MCF 10A (cell line): ENCODE measurements at regions not wholly inside any gene's neighbourhood (a gene's known extent, or its start where the extent isn't known, plus 50 kb on each side); places are given as distances from the start of the nearest gene placed in this dataset.

ENCODE experiments used
- BruUV-seq: library from RNA; stranded (reverse); fragments of 400-500 nt; replicated peaks from 2 replicates; lab custom pipeline; 2021; lab: Mats Ljungman, UMichigan
- CTCF ChIA-PET: fragments of 300-600 bp; sonication (Branson Sonifier 250); formaldehyde crosslinking; extraction: SDS; loops from one replicate; lab custom pipeline; 2021; ENCODE audit warnings: antibody characterized with exemption, inconsistent platforms; lab: Yijun Ruan, JAX
- POLR2A ChIA-PET: fragments of 300-600, 350-650 bp; sonication (Branson Sonifier 250); formaldehyde crosslinking; extraction: SDS; loops from one replicate; lab custom pipeline; 2020; ENCODE audit warnings: antibody characterized with exemption, inconsistent platforms; lab: Yijun Ruan, JAX
- DNase-seq: peaks from one replicate; pipeline ENCODE4 v3.0.0-alpha.2; 2018; ENCODE audit not compliant: unreplicated experiment
- H3K27ac Mint-ChIP-seq: one replicate; pipeline ENCODE4 v1.8.0; 2022; ENCODE audit warnings: mild to moderate bottlenecking, low read depth, mixed read lengths; ENCODE audit not compliant: unreplicated experiment
- H3K27me3 Mint-ChIP-seq: one replicate; pipeline ENCODE4 v1.8.0; 2022; ENCODE audit warnings: mixed read lengths; ENCODE audit not compliant: insufficient read depth, unreplicated experiment
- H3K36me3 Mint-ChIP-seq: one replicate; pipeline ENCODE4 v1.8.0; 2022; ENCODE audit warnings: mild to moderate bottlenecking, moderate library complexity, mixed read lengths; ENCODE audit not compliant: insufficient read depth, unreplicated experiment
- H3K4me1 Mint-ChIP-seq: one replicate; pipeline ENCODE4 v1.8.0; 2022; ENCODE audit warnings: mixed read lengths; ENCODE audit not compliant: insufficient read depth, unreplicated experiment
- H3K4me3 Mint-ChIP-seq: one replicate; pipeline ENCODE4 v1.8.0; 2022; ENCODE audit warnings: mild to moderate bottlenecking, moderate library complexity, mixed read lengths; ENCODE audit not compliant: unreplicated experiment
- H3K9me3 Mint-ChIP-seq: one replicate; pipeline ENCODE4 v1.8.0; 2022; ENCODE audit warnings: mixed read lengths; ENCODE audit not compliant: unreplicated experiment
- intact Hi-C: fragments of 100-400 bp; cut with micrococcal nuclease; formaldehyde crosslinking; loops from 2 replicates; pipeline ENCODE4 v1.14.1; 2022
- TF ChIP-seq, protein P1 (sequence below): fragments of 200-600 bp; IDR thresholded peaks from one replicate; pipeline ENCODE4 v1.8.0; 2022; ENCODE audit warnings: antibody characterized with exemption, mild to moderate bottlenecking; ENCODE audit not compliant: unreplicated experiment

- BruUV-seq: no TSS peak
- Mint-ChIP-seq H3K27me3 (peaks cover 15% of the 10 kb centered on the region), H3K4me3 (no peak overlapping the region), H3K4me1 (no peaks in the 10 kb centered on the region), H3K27ac (no peak overlapping the region), H3K9me3 (no peaks in the 10 kb centered on the region), H3K36me3 (no peaks in the 10 kb centered on the region)
- POLR2A ChIA-PET: no interaction called here
- TF ChIP-seq, protein P1, sequence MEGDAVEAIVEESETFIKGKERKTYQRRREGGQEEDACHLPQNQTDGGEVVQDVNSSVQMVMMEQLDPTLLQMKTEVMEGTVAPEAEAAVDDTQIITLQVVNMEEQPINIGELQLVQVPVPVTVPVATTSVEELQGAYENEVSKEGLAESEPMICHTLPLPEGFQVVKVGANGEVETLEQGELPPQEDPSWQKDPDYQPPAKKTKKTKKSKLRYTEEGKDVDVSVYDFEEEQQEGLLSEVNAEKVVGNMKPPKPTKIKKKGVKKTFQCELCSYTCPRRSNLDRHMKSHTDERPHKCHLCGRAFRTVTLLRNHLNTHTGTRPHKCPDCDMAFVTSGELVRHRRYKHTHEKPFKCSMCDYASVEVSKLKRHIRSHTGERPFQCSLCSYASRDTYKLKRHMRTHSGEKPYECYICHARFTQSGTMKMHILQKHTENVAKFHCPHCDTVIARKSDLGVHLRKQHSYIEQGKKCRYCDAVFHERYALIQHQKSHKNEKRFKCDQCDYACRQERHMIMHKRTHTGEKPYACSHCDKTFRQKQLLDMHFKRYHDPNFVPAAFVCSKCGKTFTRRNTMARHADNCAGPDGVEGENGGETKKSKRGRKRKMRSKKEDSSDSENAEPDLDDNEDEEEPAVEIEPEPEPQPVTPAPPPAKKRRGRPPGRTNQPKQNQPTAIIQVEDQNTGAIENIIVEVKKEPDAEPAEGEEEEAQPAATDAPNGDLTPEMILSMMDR: no peak
- intact Hi-C loops: no loop called here
- CTCF ChIA-PET: interaction anchor here (0.6 kb wide), 1 partner anchor 569 kb away, joined by 3 read pairs; no protein-coding TSS in a partner anchor
- DNase-seq: no peak
Measured at GRCh38 chr16:79412783-79413225, 187.7 kb downstream of the MAF start.

DNA sequence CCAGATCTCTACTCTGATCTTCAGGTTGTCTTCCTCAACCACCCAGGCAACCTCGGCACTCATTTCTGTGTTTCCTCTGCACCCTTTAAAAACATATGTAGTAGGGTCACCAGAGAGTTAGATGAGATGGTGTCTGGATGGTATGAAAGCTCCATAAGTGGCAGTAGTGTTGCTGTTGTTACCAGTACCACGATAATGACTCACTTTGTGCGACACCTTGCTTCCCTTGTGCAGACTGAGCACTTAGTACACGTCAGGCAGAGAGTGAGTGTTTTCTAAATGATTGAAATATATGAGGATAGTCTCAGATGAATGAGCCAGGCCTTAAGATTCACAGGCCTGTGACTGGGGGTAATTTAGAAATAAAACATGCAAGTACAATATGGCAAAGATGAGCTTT lies 188.7 kb downstream of the MAF start:
- no TSS peak for BruUV-seq
- H3K27me3 Mint-ChIP-seq: peaks cover 11% of the 10 kb centered on the region
- ChIA-PET POLR2A (no interaction called here), CTCF (interaction anchor here (0.7 kb wide), 1 partner anchor 37 kb away, joined by 3 read pairs; no protein-coding TSS in a partner anchor)
- H3K4me3 Mint-ChIP-seq: no peak overlapping the region
- H3K4me1 Mint-ChIP-seq: no peaks in the 10 kb centered on the region
- no peak overlapping the region for H3K27ac Mint-ChIP-seq
- H3K9me3 Mint-ChIP-seq: no peaks in the 10 kb centered on the region
- TF ChIP-seq, protein P1: no peak
- no peak for DNase-seq
- intact Hi-C loops: no loop called here
- H3K36me3 Mint-ChIP-seq: no peaks in the 10 kb centered on the region

DNA sequence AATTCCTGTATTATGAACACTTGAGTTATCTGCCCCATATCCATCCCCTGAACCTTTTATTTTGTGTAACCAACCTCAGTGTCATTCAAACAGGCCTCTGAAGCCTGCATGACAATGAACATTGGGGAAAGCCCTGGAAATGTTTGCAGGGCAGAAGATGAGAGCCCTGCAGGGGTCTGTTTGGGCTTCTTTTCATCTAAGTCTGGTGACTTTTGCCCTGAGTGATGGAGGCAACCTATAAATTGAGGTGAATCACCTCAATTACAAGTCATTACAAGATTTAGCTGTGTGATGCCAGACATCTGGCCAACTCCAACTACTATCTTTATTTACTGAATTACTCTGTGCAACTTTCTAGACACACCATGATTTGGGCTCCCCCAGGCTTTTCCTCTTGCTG lies 189.2 kb downstream of the MAF start:
- Mint-ChIP-seq H3K4me1 (no peaks in the 10 kb centered on the region), H3K36me3 (no peaks in the 10 kb centered on the region), H3K4me3 (no peak overlapping the region), H3K27ac (no peak overlapping the region), H3K9me3 (no peaks in the 10 kb centered on the region), H3K27me3 (peaks cover 7% of the 10 kb centered on the region)
- TF ChIP-seq, protein P1: no peak
- intact Hi-C loops: no loop called here
- POLR2A ChIA-PET: no interaction called here
- no TSS peak for BruUV-seq
- CTCF ChIA-PET: interaction anchor here (0.7 kb wide), 1 partner anchor 37 kb away, joined by 3 read pairs; no protein-coding TSS in a partner anchor
- no peak for DNase-seq

DNA sequence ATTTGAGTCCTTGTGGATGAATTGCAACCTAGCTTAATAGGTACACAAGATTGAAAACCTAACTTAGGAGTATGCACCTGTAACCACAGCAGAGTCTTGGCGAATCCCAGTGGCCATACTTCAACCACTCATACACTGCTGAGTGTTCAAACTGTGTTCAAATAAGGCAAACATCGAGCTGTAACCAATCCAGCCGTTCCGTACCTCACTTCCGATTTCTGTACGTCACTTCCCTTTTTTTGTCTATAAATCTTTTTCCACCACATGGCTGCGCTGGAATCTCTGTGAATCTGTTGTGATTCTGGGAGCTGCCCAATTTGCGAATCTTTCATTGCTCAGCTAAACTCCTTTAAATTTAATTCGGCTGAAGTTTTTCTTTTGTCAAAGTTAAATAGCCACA lies 190.6 kb downstream of the MAF start:
- Mint-ChIP-seq H3K9me3 (no peaks in the 10 kb centered on the region), H3K36me3 (no peaks in the 10 kb centered on the region), H3K27ac (no peak overlapping the region), H3K4me3 (no peak overlapping the region), H3K4me1 (no peaks in the 10 kb centered on the region), H3K27me3 (no peaks in the 10 kb centered on the region)
- BruUV-seq: no TSS peak
- TF ChIP-seq, protein P1: no peak
- ChIA-PET POLR2A (no interaction called here), CTCF (interaction anchor here (0.5 to 0.6 kb wide), 3 partner anchors 197 to 991 kb away, joined by 3 to 4 read pairs (median 4); no protein-coding TSS in a partner anchor)
- no peak for DNase-seq
- intact Hi-C loops: no loop called here
